Stimulated activated CD4-positive, alpha-beta T cell treated with anti-CD3 and anti-CD28 coated beads, Interleukin-1b, Interleukin-23, amount 100 ng/mL, for 4 hours (primary cell): ENCODE measurements at regions not wholly inside any gene's neighbourhood (a gene's known extent, or its start where the extent isn't known, plus 50 kb on each side); places are given as distances from the start of the nearest gene placed in this dataset.

Experiments used
- DNase-seq, 2 donors: peaks; one replicate each; pipeline ENCODE4 v3.0.0-alpha.2; 2020; ENCODE audit warnings: low read depth in 2 of 2

- no peak for DNase-seq
Measured at GRCh38 chr4:111855308-111855707, 289.9 kb upstream of the FAM241A start.

GRCh38 chr4:111864066-111864465 lies 281.2 kb upstream of the FAM241A start:
- DNase-seq, result no peak

DNA sequence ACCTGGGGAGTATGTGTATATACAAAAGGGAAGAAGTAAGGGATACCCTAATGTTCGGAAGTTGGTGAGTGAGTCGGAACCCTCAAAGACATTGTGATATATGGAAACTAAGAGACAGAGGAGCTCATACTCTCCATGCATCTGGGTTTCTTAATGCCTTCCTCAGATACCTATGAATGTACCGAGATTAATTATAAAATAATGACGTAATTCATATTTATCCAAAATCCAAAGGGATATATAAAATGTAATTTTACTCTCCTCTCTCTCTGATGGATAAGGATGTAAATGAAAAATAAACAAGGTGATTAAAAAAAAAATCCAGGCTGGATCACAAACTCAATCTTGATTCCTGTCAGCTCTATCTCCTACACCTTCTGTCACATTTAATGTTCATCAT lies 275.9 kb upstream of the FAM241A start:
- no peak for DNase-seq

DNA sequence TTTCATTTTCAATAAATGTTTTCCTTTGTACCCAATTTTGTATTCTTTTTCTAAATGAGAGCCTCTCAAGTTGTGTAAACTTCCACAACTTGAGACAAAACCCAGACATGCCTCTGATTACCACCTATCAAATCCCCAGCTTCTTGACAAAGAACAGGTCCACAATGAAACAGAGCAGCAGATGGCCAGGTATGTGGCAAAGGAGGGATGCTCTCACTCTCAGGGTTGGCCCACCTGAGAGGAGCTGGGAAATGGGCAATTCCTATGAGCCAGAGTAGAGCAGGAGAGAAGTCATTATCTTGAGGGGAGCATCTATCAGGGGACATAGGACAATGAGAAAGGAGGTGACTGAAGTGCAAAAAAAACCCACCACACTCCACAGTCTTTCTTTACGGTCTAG lies 273.5 kb upstream of the FAM241A start:
- no peak for DNase-seq

GRCh38 chr4:111873801-111874200 lies 271.5 kb upstream of the FAM241A start:
- DNase-seq, result no peak

DNA sequence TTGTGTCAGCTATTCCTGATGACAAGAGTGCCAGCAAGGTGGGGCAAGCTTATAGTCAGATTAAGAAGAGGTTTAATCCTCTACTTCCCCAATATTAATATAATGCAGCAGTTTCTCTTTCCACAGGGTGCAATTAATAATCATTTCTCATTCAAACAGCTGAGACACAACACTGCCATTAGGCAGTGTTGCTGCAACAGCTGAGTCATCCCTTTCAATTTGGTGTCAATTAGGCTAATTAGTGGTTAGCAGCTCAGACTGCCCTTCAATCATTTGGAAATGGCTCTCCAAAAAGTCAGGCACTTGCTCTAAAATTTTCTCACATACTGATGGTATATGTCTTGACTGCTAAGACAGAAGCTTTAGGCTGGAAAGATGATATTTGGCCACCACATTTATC lies 265.7 kb upstream of the FAM241A start:
- no peak for DNase-seq

GRCh38 chr4:111880116-111880515 lies 265.1 kb upstream of the FAM241A start:
- no peak for DNase-seq

GRCh38 chr4:111883557-111883999 lies 261.7 kb upstream of the FAM241A start:
- DNase-seq, result no peak

DNA sequence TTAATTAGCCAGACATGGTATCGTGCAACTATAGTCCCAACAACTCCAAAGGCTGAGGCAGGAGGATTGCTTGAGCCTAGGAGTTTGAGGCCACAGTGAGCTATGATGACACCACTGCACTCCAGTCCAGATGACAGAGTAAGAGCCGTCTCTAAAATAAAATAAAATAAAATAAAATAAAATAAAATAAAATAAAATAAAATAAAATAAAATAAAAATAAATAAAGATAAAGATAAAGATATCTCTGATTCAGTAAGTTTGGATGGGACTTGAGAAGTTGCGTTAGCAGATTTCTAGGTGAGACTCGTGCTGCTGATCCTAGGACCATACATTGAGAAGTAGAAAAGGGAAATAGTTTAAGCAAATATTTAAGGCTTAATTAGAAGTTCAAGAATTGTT lies 254.8 kb upstream of the FAM241A start:
- DNase-seq, result no peak

DNA sequence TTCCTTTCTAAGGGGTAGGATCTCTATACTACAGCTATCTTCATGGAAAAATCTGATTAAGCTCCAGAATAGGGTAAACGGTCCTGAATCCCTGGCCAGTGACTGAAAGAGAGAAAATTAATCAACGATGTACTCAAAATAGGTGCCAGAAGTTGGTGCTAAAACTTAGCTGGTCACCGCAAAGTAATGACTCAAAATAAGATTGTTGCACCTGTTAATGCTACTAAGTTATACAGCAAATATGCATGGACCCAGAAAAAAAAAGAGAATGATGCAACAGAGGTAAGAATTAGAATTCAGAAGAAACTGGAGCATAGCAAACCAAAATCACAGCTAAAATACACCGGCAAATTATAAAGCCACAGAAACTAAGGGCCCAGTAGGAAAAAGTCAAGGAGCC lies 239.7 kb upstream of the FAM241A start:
- no peak for DNase-seq

- DNase-seq, result no peak
Measured at GRCh38 chr4:111919639-111920038, 225.6 kb upstream of the FAM241A start.

GRCh38 chr4:111921714-111922113 lies 223.5 kb upstream of the FAM241A start:
- no peak for DNase-seq

DNA sequence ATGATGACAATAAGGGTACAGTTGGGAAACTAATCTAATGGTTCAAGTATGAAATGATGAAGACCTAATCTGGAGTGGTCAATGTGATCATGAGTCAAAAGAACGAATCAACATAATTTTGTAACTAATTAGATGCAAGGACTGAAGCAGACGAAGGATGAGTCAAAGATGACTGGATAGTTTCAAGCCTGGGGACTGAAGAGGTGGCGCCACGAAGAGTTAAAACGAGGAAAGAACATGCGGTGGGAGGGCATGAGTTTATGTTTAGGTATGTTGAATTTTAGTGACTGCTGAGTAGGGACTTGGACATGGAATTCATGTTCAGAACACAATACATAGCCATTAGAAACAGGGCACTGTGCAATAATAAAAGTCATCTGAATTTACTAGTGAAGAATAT lies 221.5 kb upstream of the FAM241A start:
- no peak for DNase-seq

- DNase-seq, result no peak
Measured at GRCh38 chr4:111924696-111925095, 220.6 kb upstream of the FAM241A start.

- DNase-seq, result no peak
Measured at GRCh38 chr4:111930659-111931058, 214.6 kb upstream of the FAM241A start.

DNA sequence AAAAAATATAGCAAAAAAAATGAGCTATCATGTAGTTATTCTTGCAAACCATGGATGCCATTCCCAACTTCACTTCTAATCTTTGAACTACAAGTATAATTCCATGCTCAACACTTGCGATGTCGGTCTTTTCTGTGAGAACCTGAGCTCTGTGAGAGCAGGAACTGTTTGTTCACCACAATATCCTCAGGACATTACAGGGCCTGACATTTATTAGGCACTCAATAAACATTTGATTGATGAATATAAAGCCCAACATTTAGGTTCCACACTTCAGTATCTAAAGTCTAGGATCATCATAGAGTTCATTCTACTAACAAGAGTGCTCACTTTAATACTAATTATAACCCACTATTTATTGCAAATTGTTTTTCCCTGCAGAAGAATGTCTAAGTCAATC lies 211.6 kb upstream of the FAM241A start:
- no peak for DNase-seq

- DNase-seq, result no peak
Measured at GRCh38 chr4:111934314-111934713, 210.9 kb upstream of the FAM241A start.

GRCh38 chr4:111937368-111937767 lies 207.9 kb upstream of the FAM241A start:
- no peak for DNase-seq

DNA sequence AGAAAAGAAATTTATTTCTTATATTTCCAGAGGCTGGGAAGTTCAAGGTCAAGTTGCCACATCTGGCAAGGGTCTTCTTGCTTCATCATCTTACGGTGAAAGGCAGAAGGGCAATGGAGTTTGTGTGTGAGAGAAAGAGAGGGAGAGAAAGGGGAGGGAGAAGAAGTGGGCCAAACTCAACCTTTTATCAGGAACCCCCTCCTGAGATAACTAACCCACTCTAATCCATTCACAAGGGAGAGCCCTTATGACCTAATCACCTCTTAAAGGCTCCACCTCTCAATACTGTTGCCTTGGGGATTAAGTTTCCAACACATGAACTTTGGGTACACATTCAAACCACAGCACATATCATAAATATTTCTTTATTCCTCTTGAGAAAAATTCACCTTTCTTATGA lies 203.3 kb upstream of the FAM241A start:
- DNase-seq, result no peak

DNA sequence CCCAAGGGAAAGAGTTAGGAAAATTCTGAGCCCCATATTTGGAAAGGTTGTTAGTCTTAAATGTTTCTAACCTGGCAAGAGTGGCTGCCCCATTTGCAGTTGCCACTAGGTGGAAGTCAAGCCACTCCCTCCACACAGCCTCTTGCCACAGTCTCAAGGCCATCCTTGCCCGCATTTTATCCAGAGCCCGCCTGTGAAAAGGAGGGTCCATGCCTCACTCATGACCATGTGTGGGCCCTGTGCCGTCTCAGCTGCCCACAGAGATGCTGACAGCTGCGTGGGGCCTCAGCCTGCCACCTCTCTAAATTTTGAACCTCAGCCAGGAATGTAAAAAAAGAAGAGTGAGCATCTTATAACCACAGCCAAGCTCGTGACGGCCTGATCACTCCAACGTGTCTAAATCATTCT lies 201.5 kb upstream of the FAM241A start:
- no peak for DNase-seq

DNA sequence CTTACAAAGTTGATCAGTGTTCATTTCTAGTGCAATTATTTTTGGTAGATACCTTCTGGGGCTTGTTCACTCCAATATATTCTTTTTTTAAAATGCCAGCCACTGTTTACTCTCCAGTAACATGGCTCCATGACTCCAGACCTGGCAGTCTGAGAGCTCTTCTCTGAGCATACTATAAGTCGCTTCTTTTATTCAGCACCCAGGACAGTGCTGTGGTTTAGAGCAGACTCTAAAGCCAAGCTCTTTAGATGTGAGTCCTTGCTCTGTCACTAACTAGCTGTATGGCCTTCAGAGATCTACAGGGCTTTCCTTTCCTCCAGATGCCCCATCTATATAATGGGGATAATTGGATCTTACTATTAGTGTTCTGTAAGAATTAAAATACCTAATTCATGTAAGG lies 200.2 kb upstream of the FAM241A start:
- DNase-seq, result no peak

DNA sequence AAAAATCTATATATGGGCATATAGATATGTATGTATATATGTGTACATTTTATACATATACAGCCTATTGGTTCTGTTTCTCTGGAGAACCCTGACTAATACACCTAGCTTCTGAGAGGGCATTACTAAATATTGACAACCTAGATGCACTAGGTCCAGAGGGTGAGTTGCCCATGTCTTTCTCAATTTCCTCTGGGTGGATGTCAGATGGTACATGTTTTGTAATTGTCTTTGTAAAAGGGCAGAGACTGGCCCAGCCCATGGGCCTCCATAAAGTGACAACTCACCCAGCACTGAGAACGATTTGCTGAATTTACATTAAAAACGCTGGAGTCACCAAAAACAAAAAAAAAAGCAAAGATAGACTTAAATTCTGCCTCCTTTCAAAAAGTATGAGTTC lies 198.5 kb upstream of the FAM241A start:
- DNase-seq, result no peak

DNA sequence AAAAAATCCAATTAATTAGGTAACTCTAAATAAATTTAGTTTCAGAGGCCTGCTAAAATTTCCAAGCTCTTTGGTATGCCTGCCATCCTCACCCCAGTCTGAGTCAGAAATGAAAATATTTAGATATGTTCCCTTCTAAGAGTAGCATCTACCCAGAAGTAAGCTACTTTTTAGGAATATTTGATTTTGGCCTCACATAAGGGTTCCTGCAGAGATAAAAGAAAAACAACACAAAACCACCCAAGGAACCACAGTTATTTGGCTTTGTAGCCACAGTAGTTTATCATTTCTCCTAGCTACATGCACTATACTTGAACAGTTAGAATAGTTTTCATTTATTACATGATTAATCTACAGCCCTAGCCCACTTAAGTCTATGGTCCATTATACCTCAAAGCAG lies 192.6 kb upstream of the FAM241A start:
- no peak for DNase-seq

DNA sequence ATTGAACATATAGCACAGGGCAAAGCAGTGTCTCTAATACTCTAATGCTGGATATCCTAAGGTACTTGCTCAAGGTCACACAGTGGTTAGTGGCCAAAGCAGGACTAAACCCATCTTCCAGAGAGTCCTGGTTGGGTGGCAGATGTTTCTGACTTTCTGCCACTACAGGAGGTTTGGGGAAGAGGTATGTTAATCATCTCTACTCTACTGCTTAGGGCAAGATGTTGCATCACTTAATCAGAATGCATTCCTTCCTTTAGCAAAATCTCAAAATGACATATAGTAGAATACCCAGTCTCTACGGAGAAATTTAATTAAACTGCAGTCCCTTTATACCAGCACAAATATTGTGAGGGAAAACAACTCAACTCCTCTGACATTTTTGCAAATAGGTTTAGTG lies 190.7 kb upstream of the FAM241A start:
- DNase-seq, result no peak

DNA sequence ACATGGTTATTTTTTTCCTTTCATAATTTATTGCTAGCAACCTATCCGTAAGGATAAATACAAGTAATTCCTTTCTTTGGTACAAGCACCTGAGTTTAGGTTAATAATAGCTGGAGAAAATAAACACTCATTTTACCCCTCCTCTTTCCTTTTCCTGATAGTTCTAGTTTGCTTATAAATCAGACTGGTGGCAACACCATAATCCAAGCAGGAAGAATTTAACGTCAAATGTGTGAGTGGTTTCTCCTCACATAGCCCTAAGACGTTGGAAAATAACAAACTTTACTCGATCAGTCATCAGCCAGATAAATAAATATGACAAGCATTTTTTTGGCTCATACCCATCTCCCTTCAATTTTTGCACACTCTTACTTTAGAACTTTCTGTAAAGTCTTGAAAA lies 190.3 kb upstream of the FAM241A start:
- DNase-seq, result no peak
